CD14-positive monocyte (primary cell): ENCODE measurements at regions not wholly inside any gene's neighbourhood (a gene's known extent, or its start where the extent isn't known, plus 50 kb on each side); places are given as distances from the start of the nearest gene placed in this dataset.

Source experiments
- DNase-seq, 3 donors: peaks; one replicate each; pipeline ENCODE4 v3.0.0-alpha.2; 2011 to 2022
- H2AFZ ChIP-seq: 2 replicates; pipeline ENCODE4 v1.6.0; 2012; ENCODE audit warnings: mild to moderate bottlenecking, low read depth, low read length, inconsistent platforms; ENCODE audit not compliant: insufficient read depth, poor library complexity, severe bottlenecking
- H3K27ac ChIP-seq, 2 donors: 1 replicate in 1 of 2; 2 replicates in 1 of 2; pipeline ENCODE4 v1.5.1; 2012 to 2013; ENCODE audit warnings: low read length in 2 of 2, control low read depth in 1 of 2, inconsistent platforms in 1 of 2, low read depth in 1 of 2, mild to moderate bottlenecking in 1 of 2
- H3K27me3 ChIP-seq, 2 donors: one replicate each; pipeline versions ENCODE4 v1.6.0 to v1.6.1; 2011 to 2013; ENCODE audit warnings: low read length in 2 of 2; ENCODE audit not compliant: control insufficient read depth in 2 of 2, insufficient read depth in 2 of 2
- H3K36me3 ChIP-seq, 2 donors: replicated peaks in 1 of 2; 1 replicate in 1 of 2; 2 replicates in 1 of 2; pipeline versions ENCODE4 v1.5.1 to v1.6.1; 2012 to 2013; ENCODE audit warnings: low read length in 2 of 2, control low read depth in 1 of 2, inconsistent platforms in 1 of 2, mild to moderate bottlenecking in 1 of 2; ENCODE audit not compliant: insufficient read depth in 2 of 2, control insufficient read depth in 1 of 2
- H3K4me1 ChIP-seq, 2 donors: 1 replicate in 1 of 2; 2 replicates in 1 of 2; pipeline versions ENCODE4 v1.5.1 to v1.6.1; 2012 to 2013; ENCODE audit warnings: low read length in 2 of 2, control low read depth in 1 of 2, inconsistent platforms in 1 of 2, mild to moderate bottlenecking in 1 of 2, moderate library complexity in 1 of 2; ENCODE audit not compliant: insufficient read depth in 2 of 2, control insufficient read depth in 1 of 2
- H3K4me2 ChIP-seq: replicated peaks from 2 replicates; pipeline ENCODE3; 2012; ENCODE audit warnings: low read length, moderate library complexity, mild to moderate bottlenecking; ENCODE audit not compliant: poor library complexity, severe bottlenecking; ENCODE audit errors: extremely low read depth
- H3K4me3 ChIP-seq, 3 experiments: fragments of 200-600 bp in 1 of 3; sonication (generic) in 1 of 3; replicated peaks in 1 of 3; 1 replicate in 2 of 3; 2 replicates in 1 of 3; pipeline ENCODE4 v1.5.1; 2011 to 2013; ENCODE audit warnings: low read length in 3 of 3, mild to moderate bottlenecking in 3 of 3, control low read depth in 2 of 3, low read depth in 2 of 3, inconsistent platforms in 1 of 3, moderate library complexity in 1 of 3
- H3K79me2 ChIP-seq: 2 replicates; pipeline ENCODE4 v1.6.0; 2012; ENCODE audit warnings: mild to moderate bottlenecking, control low read depth, inconsistent platforms, low read length, moderate library complexity; ENCODE audit not compliant: insufficient read depth
- H3K9ac ChIP-seq: 2 replicates; pipeline ENCODE4 v1.6.0; 2017; ENCODE audit warnings: low read length, mild to moderate bottlenecking; ENCODE audit not compliant: insufficient read depth, poor library complexity, severe bottlenecking
- H3K9me3 ChIP-seq, 2 donors: replicated peaks in 1 of 2; 1 replicate in 1 of 2; 2 replicates in 1 of 2; pipeline versions ENCODE4 v1.5.1 to v1.6.1; 2012 to 2013; ENCODE audit warnings: low read length in 2 of 2, control low read depth in 1 of 2; ENCODE audit not compliant: control insufficient read depth in 1 of 2, insufficient read depth in 1 of 2
- H4K20me1 ChIP-seq: 2 replicates; pipeline ENCODE4 v1.6.0; 2012; ENCODE audit warnings: mild to moderate bottlenecking, low read length, control low read depth, moderate library complexity; ENCODE audit not compliant: insufficient read depth
- H3K27ac Mint-ChIP-seq, 7 donors: one replicate each; pipeline ENCODE4 v1.8.0; 2020; ENCODE audit warnings: mild to moderate bottlenecking in 7 of 7, mixed read lengths in 7 of 7, moderate library complexity in 6 of 7, inconsistent platforms in 2 of 7
- H3K27me3 Mint-ChIP-seq, 3 donors: one replicate each; pipeline ENCODE4 v1.8.0; 2021 to 2022; ENCODE audit warnings: low read depth in 3 of 3, mild to moderate bottlenecking in 3 of 3, mixed read lengths in 3 of 3, moderate library complexity in 3 of 3, inconsistent platforms in 1 of 3
- H3K36me3 Mint-ChIP-seq, 2 donors: one replicate each; pipeline ENCODE4 v1.8.0; 2020; ENCODE audit warnings: mixed read lengths in 2 of 2, inconsistent platforms in 1 of 2, mild to moderate bottlenecking in 1 of 2
- H3K4me1 Mint-ChIP-seq: one replicate; pipeline ENCODE4 v1.8.0; 2020; ENCODE audit warnings: mild to moderate bottlenecking, mixed read lengths
- H3K4me3 Mint-ChIP-seq, 2 donors: one replicate each; pipeline ENCODE4 v1.8.0; 2020; ENCODE audit warnings: mild to moderate bottlenecking in 2 of 2, mixed read lengths in 2 of 2, moderate library complexity in 1 of 2
- H3K9me3 Mint-ChIP-seq, 7 donors: one replicate each; pipeline ENCODE4 v1.8.0; 2020 to 2022; ENCODE audit warnings: mixed read lengths in 7 of 7, mild to moderate bottlenecking in 6 of 7, moderate library complexity in 6 of 7, inconsistent platforms in 2 of 7
- CTCF ChIP-seq: fragments of 200-600 bp; IDR thresholded peaks from one replicate; pipeline ENCODE4 v1.8.0; 2022; ENCODE audit warnings: antibody characterized with exemption, mild to moderate bottlenecking
- WGBS: methylation state at CpG from one replicate; pipeline ENCODE4 v1.1.5; 2013; ENCODE audit warnings: missing lambda C conversion rate; ENCODE audit not compliant: insufficient coverage; 5-methylcytosine and 5-hydroxymethylcytosine counted together
- intact Hi-C, 2 donors: fragments of 100-400 bp; cut with micrococcal nuclease; formaldehyde crosslinking; loops; one replicate each; pipeline versions ENCODE4 v1.15.0 to v1.15.1; 2023

DNA sequence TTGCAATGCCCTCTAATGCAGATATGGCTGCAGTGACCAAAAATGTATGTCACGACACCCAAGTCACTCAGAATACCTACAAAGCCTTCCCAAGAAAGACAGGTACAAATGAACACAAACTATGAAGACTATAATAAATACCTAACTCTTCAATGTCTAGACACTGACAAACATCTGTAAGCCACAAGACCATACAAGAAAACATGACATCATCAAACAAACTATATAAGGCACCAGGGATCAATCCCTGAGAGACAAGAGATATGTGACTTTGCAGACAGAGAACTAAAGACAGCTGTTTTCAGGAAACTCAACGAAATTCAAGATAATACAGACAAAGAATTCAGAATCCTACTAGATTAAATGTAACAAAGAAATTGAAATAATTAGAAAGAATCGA lies 603.7 kb downstream of the CDH9 start:
- Mint-ChIP-seq H3K4me1 (no peaks in the 10 kb centered on the region), H3K27ac (no peak overlapping the region), H3K27me3 (no peaks in the 10 kb centered on the region), H3K4me3 (no peak overlapping the region), H3K9me3 (peaks cover 1 to 12% (median 8%) of the 10 kb centered on the region in 7 donors), H3K36me3 (no peaks in the 10 kb centered on the region)
- no peaks in the 10 kb centered on the region for H3K4me1 ChIP-seq
- H4K20me1 ChIP-seq: no peaks in the 10 kb centered on the region
- H3K4me2 ChIP-seq: no peak overlapping the region
- TF ChIP-seq CTCF: no peak
- H3K4me3 ChIP-seq: no peak overlapping the region
- H3K9me3 ChIP-seq: peaks cover 22 to 27% of the 10 kb centered on the region in 2 donors
- H3K9ac ChIP-seq: no peak overlapping the region
- no peak overlapping the region for H3K27ac ChIP-seq
- DNase-seq: no peak
- H3K79me2 ChIP-seq: no peaks in the 10 kb centered on the region
- no peaks in the 10 kb centered on the region for H3K27me3 ChIP-seq
- intact Hi-C loops: no loop called here
- WGBS: 75% methylated on average over 1 of the region's 3 CpGs
- H2AFZ ChIP-seq: no peak overlapping the region
- no peaks in the 10 kb centered on the region for H3K36me3 ChIP-seq

- Histone ChIP-seq H4K20me1 (no peaks in the 10 kb centered on the region), H3K27ac (no peak overlapping the region), H3K9ac (no peak overlapping the region), H3K79me2 (no peaks in the 10 kb centered on the region), H3K9me3 (peaks cover 22 to 35% of the 10 kb centered on the region in 2 donors), H2AFZ (no peak overlapping the region), H3K4me1 (no peaks in the 10 kb centered on the region), H3K27me3 (no peaks in the 10 kb centered on the region), H3K4me3 (no peak overlapping the region), H3K36me3 (no peaks in the 10 kb centered on the region), H3K4me2 (no peak overlapping the region)
- TF ChIP-seq CTCF: no peak
- Mint-ChIP-seq H3K36me3 (no peaks in the 10 kb centered on the region), H3K27me3 (no peaks in the 10 kb centered on the region), H3K4me1 (no peaks in the 10 kb centered on the region), H3K27ac (no peak overlapping the region), H3K9me3 (peaks cover 1 to 12% (median 6%) of the 10 kb centered on the region in 7 donors), H3K4me3 (no peak overlapping the region)
- intact Hi-C loops: no loop called here
- DNase-seq: no peak
These were observed 606.0 kb downstream of the CDH9 start for GRCh38 chr5:26432386-26432785.
